PFSK-1 (cell line): ENCODE measurements at regions not wholly inside any gene's neighbourhood (a gene's known extent, or its start where the extent isn't known, plus 50 kb on each side); places are given as distances from the start of the nearest gene placed in this dataset.

Source experiments
- FOXP2 ChIP-seq: optimal IDR thresholded peaks from 2 replicates; pipeline ENCODE3; 2011; ENCODE audit warnings: borderline replicate concordance, control low read depth, inconsistent platforms; ENCODE audit not compliant: insufficient read depth; ENCODE audit errors: extremely low read length, extremely low read depth
- POLR2AphosphoS5 ChIP-seq: IDR thresholded peaks from 2 replicates; pipeline ENCODE4 v1.6.1; 2012; ENCODE audit warnings: low read depth, mild to moderate bottlenecking, control low read depth, low read length, moderate library complexity
- REST ChIP-seq, 2 experiments: IDR thresholded peaks; 2 replicates each; pipeline versions ENCODE4 v1.6.1 to v1.8.0; 2011 to 2012; ENCODE audit warnings: low read depth in 2 of 2, low read length in 2 of 2, control low read depth in 1 of 2, inconsistent platforms in 1 of 2, mild to moderate bottlenecking in 1 of 2, moderate library complexity in 1 of 2; ENCODE audit not compliant: insufficient read depth in 1 of 2
- SIN3A ChIP-seq: IDR thresholded peaks from 2 replicates; pipeline ENCODE4 v1.6.1; 2012; ENCODE audit warnings: mild to moderate bottlenecking, low read length, moderate library complexity, borderline replicate concordance; ENCODE audit not compliant: insufficient read depth
- TAF1 ChIP-seq: IDR thresholded peaks from 2 replicates; pipeline ENCODE4 v1.6.1; 2012; ENCODE audit warnings: low read length, control low read depth, borderline replicate concordance; ENCODE audit not compliant: insufficient read depth

- TF ChIP-seq POLR2AphosphoS5 = no peak
- TF ChIP-seq SIN3A = no peak
- no peak for TF ChIP-seq TAF1
- no peak for TF ChIP-seq REST (IDR thresholded peaks at IDR 0.05; ENCODE audit: insufficient read depth in 1 of 2, low read depth in 2 of 2, low read length in 2 of 2)
Observed at GRCh38 chr20:22341508-22341907, 242.9 kb downstream of the FOXA2 start.

- no peak for TF ChIP-seq SIN3A
- TF ChIP-seq FOXP2 = no peak
- TF ChIP-seq POLR2AphosphoS5 = no peak
- no peak for TF ChIP-seq REST (IDR thresholded peaks at IDR 0.05; ENCODE audit: insufficient read depth in 1 of 2, low read depth in 2 of 2, low read length in 2 of 2)
- TF ChIP-seq TAF1 = no peak
Observed at GRCh38 chr20:22339946-22340345, 244.4 kb downstream of the FOXA2 start.

GRCh38 chr20:22339091-22339881, 245.1 kb downstream of the FOXA2 start:
- TF ChIP-seq FOXP2 (no peak), POLR2AphosphoS5 (no peak), REST (IDR thresholded peaks at IDR 0.05; ENCODE audit: insufficient read depth in 1 of 2, low read depth in 2 of 2, low read length in 2 of 2) (no peak), SIN3A (no peak), TAF1 (no peak)

GRCh38 chr20:22338140-22338708, 246.1 kb downstream of the FOXA2 start:
- no peak for TF ChIP-seq SIN3A
- TF ChIP-seq POLR2AphosphoS5 = no peak
- no peak for TF ChIP-seq REST (IDR thresholded peaks at IDR 0.05; ENCODE audit: insufficient read depth in 1 of 2, low read depth in 2 of 2, low read length in 2 of 2)
- TF ChIP-seq TAF1 = no peak
- no peak for TF ChIP-seq FOXP2
